HEK293T (cell line): ENCODE measurements at regions not wholly inside any gene's neighbourhood (a gene's known extent, or its start where the extent isn't known, plus 50 kb on each side); places are given as distances from the start of the nearest gene placed in this dataset.

Experiments used
- CTCF ChIA-PET: fragments of 350-600 bp; formaldehyde crosslinking; extraction: SDS; loops from one replicate; lab custom pipeline; 2021; ENCODE audit warnings: antibody characterized with exemption, inconsistent platforms; lab: Yijun Ruan, JAX
- POLR2A ChIA-PET: fragments of 350-600 bp; formaldehyde crosslinking; extraction: SDS; loops from one replicate; lab custom pipeline; 2020; ENCODE audit warnings: antibody characterized with exemption, inconsistent platforms; lab: Yijun Ruan, JAX
- DNase-seq: peaks from one replicate; pipeline ENCODE4 v3.0.0; 2012; ENCODE audit warnings: mixed read lengths; ENCODE audit errors: extremely low spot score
- ARNT ChIP-seq: fragments of 450-650 bp; IDR thresholded peaks from 2 replicates; pipeline ENCODE4 v1.6.1; 2017; ENCODE audit warnings: mild to moderate bottlenecking
- BHLHE40 ChIP-seq: fragments of 450-650 bp; IDR thresholded peaks from 2 replicates; pipeline ENCODE4 v1.6.1; 2016; ENCODE audit warnings: mild to moderate bottlenecking, moderate library complexity, borderline replicate concordance
- CTBP1 ChIP-seq: fragments of 450-650 bp; IDR thresholded peaks from 2 replicates; pipeline ENCODE4 v1.6.1; 2016; ENCODE audit warnings: borderline replicate concordance
- ELF4 ChIP-seq: fragments of 450-650 bp; IDR thresholded peaks from 2 replicates; pipeline ENCODE4 v1.6.1; 2017; ENCODE audit warnings: antibody characterized with exemption
- FOXA1 ChIP-seq: fragments of 450-650 bp; IDR thresholded peaks from 2 replicates; pipeline ENCODE4 v1.6.1; 2016; ENCODE audit warnings: mild to moderate bottlenecking
- FOXK2 ChIP-seq: fragments of 450-650 bp; IDR thresholded peaks from 2 replicates; pipeline ENCODE4 v1.6.1; 2016; ENCODE audit warnings: mild to moderate bottlenecking
- FOXM1 ChIP-seq: fragments of 450-650 bp; IDR thresholded peaks from 2 replicates; pipeline ENCODE4 v1.6.1; 2017; ENCODE audit warnings: mild to moderate bottlenecking, borderline replicate concordance
- HDGF ChIP-seq: fragments of 450-650 bp; IDR thresholded peaks from 2 replicates; pipeline ENCODE4 v1.6.1; 2017; ENCODE audit warnings: antibody characterized with exemption, borderline replicate concordance
- L3MBTL2 ChIP-seq: fragments of 450-650 bp; conservative IDR thresholded peaks from 2 replicates; pipeline ENCODE4 v1.6.1; 2016; ENCODE audit warnings: mild to moderate bottlenecking
- LEF1 ChIP-seq: fragments of 450-650 bp; IDR thresholded peaks from 2 replicates; pipeline ENCODE4 v1.6.1; 2017; ENCODE audit warnings: mild to moderate bottlenecking, borderline replicate concordance
- NFRKB ChIP-seq: fragments of 450-650 bp; IDR thresholded peaks from 2 replicates; pipeline ENCODE4 v1.6.1; 2016; ENCODE audit warnings: mild to moderate bottlenecking, moderate library complexity
- PKNOX1 ChIP-seq: fragments of 450-650 bp; IDR thresholded peaks from 2 replicates; pipeline ENCODE4 v1.6.1; 2016
- SP1 ChIP-seq: fragments of 450-650 bp; IDR thresholded peaks from 2 replicates; pipeline ENCODE4 v1.6.1; 2017
- SUZ12 ChIP-seq: fragments of 450-650 bp; IDR thresholded peaks from 2 replicates; pipeline ENCODE4 v1.6.1; 2016; ENCODE audit warnings: mild to moderate bottlenecking
- TARDBP ChIP-seq: fragments of 450-650 bp; IDR thresholded peaks from 2 replicates; pipeline ENCODE4 v1.6.1; 2016
- ZNF384 ChIP-seq: fragments of 450-650 bp; IDR thresholded peaks from 2 replicates; pipeline ENCODE4 v1.6.1; 2016

GRCh38 chr20:11689262-11689661 is 228.4 kb upstream of the BTBD3 start:
- POLR2A ChIA-PET = no interaction called here
- CTCF ChIA-PET = no interaction called here
- no peak for DNase-seq
- TF ChIP-seq LEF1 = no peak
- no peak for TF ChIP-seq FOXM1
- TF ChIP-seq SUZ12 = no peak
- no peak for TF ChIP-seq NFRKB
- no peak for TF ChIP-seq FOXK2
- TF ChIP-seq L3MBTL2 = no peak
- no peak for TF ChIP-seq ZNF384
- TF ChIP-seq FOXA1 = no peak
- TF ChIP-seq SP1 = no peak
- no peak for TF ChIP-seq CTBP1
- no peak for TF ChIP-seq HDGF
- TF ChIP-seq ELF4 = no peak
- no peak for TF ChIP-seq BHLHE40

GRCh38 chr20:11691766-11692165 is 225.9 kb upstream of the BTBD3 start:
- CTCF ChIA-PET = no interaction called here
- no peak for DNase-seq
- TF ChIP-seq FOXM1 = no peak
- TF ChIP-seq LEF1 = no peak
- no peak for TF ChIP-seq HDGF
- no peak for TF ChIP-seq ELF4
- no peak for TF ChIP-seq SP1
- TF ChIP-seq SUZ12 = no peak
- no peak for TF ChIP-seq TARDBP
- no peak for TF ChIP-seq L3MBTL2
- no peak for TF ChIP-seq CTBP1
- TF ChIP-seq PKNOX1 = no peak
- no peak for TF ChIP-seq ARNT
- TF ChIP-seq FOXA1 = no peak
- no peak for TF ChIP-seq BHLHE40
- no peak for TF ChIP-seq ZNF384
- no peak for TF ChIP-seq NFRKB
- no peak for TF ChIP-seq FOXK2
- POLR2A ChIA-PET = no interaction called here

- no peak for TF ChIP-seq FOXM1
- no peak for TF ChIP-seq BHLHE40
- TF ChIP-seq PKNOX1 = no peak
- TF ChIP-seq CTBP1 = no peak
- TF ChIP-seq FOXK2 = no peak
- TF ChIP-seq TARDBP = no peak
- no peak for TF ChIP-seq SUZ12
- TF ChIP-seq LEF1 = no peak
- TF ChIP-seq ELF4 = no peak
- TF ChIP-seq NFRKB = no peak
- TF ChIP-seq ARNT = no peak
- no peak for TF ChIP-seq SP1
- TF ChIP-seq ZNF384 = no peak
- no peak for TF ChIP-seq FOXA1
- TF ChIP-seq HDGF = no peak
- no peak for TF ChIP-seq L3MBTL2
- POLR2A ChIA-PET = no interaction called here
- CTCF ChIA-PET = interaction anchor here (0.8 kb wide), 1 partner anchor 133 kb away, joined by 3 read pairs; no protein-coding TSS in a partner anchor
- DNase-seq = no peak
Observed at GRCh38 chr20:11692567-11692966, 225.1 kb upstream of the BTBD3 start.

GRCh38 chr20:11694467-11694866 is 223.2 kb upstream of the BTBD3 start:
- POLR2A ChIA-PET = no interaction called here

GRCh38 chr20:11697055-11697454 is 220.6 kb upstream of the BTBD3 start:
- TF ChIP-seq PKNOX1 = no peak
- no peak for TF ChIP-seq BHLHE40
- TF ChIP-seq FOXA1 = no peak
- TF ChIP-seq SUZ12 = no peak
- TF ChIP-seq L3MBTL2 = no peak
- TF ChIP-seq ARNT = no peak
- TF ChIP-seq FOXK2 = no peak
- DNase-seq = no peak
- CTCF ChIA-PET = no interaction called here
- POLR2A ChIA-PET = no interaction called here

More at GRCh38 chr20:11694467-11694866, 223.2 kb upstream of the BTBD3 start:
- CTCF ChIA-PET = interaction anchor here (1.4 kb wide), 1 partner anchor 22 kb away, joined by 3 read pairs; no protein-coding TSS in a partner anchor
- DNase-seq = no peak
- TF ChIP-seq SUZ12 (no peak), L3MBTL2 (no peak)

- TF ChIP-seq ARNT (no peak), TARDBP (no peak), CTBP1 (no peak), NFRKB (no peak), BHLHE40 (no peak), PKNOX1 (no peak), HDGF (no peak), ZNF384 (no peak), SUZ12 (no peak), FOXM1 (no peak), FOXK2 (no peak), SP1 (no peak), L3MBTL2 (no peak)
- POLR2A ChIA-PET = no interaction called here
- CTCF ChIA-PET = no interaction called here
Observed at GRCh38 chr20:11697646-11698045, 220.0 kb upstream of the BTBD3 start.

More at GRCh38 chr20:11697646-11698045, 220.0 kb upstream of the BTBD3 start:
- no peak for DNase-seq
